ENCODE measurements at regions not wholly inside any gene's neighbourhood (a gene's known extent, or its start where the extent isn't known, plus 50 kb on each side); places are given as distances from the start of the nearest gene placed in this dataset.
"Not testable (repeated sequence)": the region's sequence is repeated elsewhere in the genome, so short reads cannot be mapped to it uniquely, and the experiment has no call there.

DNA sequence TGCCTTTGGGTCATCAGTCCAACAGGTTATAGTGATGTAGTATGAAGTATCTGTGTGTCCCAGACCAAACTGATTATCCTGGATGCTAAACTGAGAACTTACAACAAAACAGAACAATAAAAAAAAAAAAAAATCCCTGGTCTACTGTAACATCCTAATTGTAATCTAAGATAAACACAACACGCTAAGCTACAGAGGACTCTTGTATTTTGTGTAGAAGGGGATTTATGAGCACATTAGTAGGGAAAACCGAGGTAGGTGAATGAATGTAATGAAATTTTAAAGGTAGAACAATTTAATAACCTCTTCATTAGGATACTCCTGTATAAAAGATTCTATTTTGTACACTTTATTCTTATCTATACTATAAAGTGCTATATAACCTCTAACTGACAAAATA, 424.1 kb downstream of the NDFIP2 start:
- no peak for DNase-seq

DNA sequence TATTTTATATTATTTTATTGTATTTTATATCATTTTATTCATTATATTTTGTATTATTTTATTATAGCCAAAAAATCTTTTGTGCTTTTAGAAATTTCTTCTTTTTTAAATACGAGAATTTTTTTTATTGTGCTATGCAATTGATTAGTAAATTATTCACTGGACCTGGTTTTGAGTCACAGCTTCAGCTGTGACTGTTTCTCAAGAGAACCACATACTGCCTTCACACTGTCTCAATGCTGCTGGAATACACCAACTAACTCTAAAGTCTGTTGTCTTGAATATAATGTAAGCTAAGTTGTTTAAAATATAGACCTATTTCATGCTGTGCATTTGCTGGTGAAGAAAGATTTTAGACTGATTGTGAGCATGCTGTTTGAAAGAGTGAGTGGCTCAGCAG, 423.6 kb downstream of the NDFIP2 start:
- no peak for DNase-seq

DNA sequence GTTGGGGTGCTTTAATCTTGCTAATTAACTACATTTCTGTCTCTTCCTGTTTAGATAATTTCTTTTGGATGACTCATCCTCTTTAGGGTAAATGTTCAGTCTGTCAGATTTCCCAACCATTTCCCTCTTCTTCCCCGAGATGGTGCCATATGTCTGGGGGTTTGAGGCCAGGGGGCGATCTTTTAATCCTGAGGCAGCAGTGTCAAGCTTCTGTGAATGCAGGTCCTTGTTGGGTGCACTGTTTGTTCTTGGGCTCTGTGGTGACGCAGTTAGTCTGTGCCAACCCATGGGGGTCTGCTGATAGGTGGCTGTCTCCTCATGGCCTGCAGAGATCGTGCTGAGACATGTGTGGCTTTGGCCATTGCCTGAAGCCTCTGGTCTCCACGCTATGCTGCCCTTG, 420.4 kb downstream of the NDFIP2 start:
- DNase-seq = no peak

DNA sequence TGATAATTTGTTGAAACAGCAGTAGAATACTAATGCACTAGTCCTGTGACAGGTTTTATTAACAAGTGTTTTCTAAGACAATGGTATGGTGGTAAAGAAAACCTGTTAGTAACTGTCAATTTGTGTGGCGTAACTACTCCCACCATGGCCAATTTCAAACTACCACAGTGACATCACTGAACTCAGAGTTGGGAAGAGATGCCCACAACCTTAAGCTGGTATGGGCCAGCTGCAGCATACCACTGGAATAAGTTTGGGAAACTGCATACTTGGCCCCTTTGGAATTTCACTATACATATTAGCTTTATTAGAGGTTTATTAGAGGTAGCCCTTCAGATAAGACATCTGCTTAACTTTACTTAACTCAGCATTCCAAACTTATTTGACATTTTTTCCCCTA, 419.4 kb downstream of the NDFIP2 start:
- no peak for DNase-seq

DNA sequence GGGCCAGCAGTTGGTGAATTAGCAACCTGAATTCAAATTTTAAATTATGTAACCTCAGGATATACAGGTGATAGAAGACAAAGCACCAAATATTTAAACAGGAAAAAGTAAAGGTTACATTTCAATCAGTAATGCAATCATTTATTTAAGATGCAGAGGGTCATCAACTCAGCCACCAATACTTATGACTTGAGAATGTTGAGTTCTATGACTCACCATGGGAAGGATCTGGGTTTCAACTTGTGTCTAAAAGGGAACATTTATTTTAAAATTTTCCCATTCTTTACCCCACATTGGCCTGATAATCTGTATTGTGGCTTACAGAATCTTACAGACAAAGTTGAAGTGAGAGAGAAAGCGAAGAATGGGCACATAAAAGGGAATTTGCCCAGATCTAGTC, 418.0 kb downstream of the NDFIP2 start:
- DNase-seq = no peak

DNA sequence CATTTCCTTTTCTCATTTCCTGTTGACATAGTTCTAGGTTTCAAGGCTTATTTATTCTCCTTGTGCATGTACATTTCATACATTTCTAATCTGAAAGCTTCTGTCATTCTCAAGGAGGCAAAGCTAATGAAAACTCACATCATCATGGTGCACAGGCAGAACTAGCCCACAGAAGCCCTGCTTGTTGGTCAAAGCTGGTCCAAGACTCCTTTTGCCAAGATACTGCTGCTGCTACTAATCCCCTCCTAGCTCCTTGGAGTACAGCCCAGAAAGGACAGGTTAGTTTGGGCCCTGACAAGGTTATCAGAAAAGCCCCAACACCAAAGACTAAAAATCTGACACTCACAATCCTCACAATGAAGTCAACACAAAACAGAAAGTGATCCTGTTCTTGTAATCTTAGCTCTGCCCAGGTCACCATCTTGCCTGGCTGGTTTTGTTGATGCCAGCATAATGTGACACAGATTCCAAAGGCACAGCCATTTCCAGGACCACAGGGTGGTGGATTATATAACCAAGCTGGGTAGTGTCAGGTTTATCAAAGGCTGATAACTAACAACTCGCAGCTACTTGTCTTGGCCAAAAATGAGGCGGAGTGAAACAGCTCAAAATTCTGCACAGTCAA, 417.4 kb downstream of the NDFIP2 start:
- DNase-seq = no peak

DNA sequence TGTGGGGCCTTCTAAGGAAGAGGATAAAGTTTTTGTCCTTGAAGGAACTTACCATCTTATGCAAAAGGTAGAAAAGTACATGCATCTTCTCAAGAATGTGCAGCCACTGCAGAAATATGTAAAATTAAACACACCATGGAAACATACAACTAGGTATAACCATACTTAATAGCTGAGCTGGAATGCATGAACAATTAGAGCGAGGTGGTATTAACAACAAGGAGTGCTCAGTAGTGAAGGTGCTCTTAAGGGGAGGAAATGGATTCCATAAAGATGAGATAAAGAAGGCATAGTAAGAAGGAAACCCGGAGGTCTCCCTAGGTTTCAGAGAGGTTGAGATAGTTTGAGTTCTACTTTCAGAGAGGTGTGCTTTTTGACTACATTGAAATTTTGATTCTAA, 415.9 kb downstream of the NDFIP2 start:
- no peak for DNase-seq

DNA sequence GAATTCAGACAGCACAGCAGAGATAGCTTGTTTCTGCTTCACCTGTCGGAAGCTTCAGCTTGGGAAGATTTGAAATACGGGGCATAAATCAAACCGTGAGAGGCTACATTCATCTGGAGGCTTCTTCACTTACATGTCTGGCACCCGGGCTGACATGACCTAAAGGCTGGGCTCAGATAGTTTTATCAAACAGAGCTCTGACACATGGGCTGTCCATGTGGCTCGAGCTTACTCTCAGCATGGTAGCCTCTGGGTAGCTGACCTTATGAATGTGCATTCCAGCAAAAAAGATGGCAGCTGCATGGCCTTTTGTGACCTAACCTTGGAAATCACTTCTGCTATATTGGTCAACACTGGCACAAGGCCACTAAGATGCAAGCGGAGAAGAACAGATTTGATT, 414.5 kb downstream of the NDFIP2 start:
- DNase-seq = no peak

DNA sequence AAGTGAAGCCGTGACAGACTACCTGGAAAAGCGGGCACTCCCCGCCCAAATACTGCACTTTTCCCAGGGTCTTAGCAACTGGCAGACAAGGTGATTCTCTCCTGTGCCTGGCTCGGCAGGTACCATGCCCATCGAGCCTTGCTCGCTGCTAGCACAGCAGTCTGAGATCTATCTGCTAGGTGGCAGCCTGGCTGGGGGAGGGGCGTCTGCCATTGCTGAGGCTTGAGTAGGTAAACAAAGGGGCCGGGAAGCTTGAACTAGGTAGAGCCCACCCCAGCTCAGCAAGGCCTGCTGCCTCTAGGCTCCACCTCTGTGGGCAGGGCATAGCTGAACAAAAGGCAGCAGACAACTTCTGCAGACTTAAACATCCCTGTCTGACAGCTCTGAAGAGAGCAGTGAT, 406.3 kb downstream of the NDFIP2 start:
- not testable (repeated sequence) for DNase-seq

DNA sequence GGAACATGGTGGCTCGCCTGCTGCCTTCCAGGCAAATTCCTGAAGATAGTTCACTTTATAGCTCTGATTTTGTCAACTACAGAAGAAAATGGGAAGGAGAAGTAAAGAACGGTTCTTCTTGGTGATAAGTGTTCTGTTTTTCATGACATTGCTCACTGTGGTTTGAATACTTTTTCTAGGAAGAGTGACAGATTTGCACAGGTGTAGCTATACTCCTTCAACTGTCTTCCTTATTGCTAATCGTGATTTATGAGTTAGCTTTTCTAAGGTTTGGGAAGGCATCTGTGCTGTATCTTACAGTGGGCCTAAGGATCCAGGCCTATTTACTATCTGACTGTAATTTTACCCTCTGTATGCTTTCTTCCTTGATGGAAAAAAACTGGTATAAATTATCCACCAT, 405.6 kb downstream of the NDFIP2 start:
- no peak for DNase-seq

DNA sequence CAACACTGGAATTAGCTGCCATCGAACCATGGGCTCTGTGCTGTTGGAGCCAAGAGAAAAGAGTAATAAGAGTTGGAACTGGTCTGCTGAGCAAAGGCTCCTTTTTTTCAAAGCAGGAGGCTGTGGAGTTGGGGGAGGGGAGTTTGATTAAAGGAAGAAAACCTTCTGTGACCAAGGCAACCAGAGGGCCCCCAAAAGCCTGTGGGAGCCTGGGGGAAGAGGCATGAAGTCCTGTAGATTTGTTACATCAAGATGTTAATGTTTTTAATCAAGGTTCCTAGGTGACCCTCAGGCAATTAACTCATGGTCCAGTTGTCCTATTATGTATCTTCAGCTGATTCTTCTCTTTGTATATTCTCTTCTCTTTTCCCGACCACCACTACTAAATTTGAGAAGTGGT, 403.9 kb downstream of the NDFIP2 start:
- no peak for DNase-seq

DNA sequence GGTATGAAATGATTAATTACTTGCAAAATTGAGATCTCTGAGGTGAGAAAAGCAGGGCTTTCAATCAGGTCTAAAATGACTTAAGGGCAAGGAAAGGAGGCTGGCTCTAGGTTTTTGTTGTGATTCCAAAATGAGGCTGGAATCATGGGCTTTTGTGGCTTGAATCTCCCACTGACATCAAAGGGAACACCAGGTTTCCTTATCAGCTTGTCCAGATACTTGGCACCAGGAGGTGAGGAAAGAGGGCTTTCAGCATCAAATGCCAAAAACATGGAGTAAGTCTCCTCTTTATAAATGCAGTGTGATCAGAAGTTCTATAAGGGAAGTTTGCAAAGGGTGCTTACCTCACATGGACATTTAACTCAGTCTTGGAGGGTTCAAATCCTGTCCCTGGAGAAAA, 402.3 kb downstream of the NDFIP2 start:
- no peak for DNase-seq

DNA sequence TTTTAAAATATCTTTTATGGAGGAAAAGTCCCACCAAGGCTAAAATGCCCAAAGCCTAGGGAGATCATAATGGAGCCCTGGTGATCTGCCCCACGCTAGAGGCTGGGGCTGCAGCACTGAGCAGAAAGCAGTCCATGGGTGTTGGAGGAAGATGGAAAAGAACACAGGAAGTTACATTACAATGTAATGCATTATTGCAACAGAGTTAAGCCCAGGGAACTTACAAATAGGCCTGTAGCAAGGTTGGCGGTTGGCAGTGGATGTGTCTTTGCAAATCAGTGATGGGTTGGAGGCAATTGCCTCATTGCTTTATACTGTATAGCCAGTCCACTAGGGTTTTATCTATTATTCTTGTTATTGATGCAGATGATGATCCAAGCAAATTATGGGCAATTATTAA, 399.9 kb downstream of the NDFIP2 start:
- no peak for DNase-seq

DNA sequence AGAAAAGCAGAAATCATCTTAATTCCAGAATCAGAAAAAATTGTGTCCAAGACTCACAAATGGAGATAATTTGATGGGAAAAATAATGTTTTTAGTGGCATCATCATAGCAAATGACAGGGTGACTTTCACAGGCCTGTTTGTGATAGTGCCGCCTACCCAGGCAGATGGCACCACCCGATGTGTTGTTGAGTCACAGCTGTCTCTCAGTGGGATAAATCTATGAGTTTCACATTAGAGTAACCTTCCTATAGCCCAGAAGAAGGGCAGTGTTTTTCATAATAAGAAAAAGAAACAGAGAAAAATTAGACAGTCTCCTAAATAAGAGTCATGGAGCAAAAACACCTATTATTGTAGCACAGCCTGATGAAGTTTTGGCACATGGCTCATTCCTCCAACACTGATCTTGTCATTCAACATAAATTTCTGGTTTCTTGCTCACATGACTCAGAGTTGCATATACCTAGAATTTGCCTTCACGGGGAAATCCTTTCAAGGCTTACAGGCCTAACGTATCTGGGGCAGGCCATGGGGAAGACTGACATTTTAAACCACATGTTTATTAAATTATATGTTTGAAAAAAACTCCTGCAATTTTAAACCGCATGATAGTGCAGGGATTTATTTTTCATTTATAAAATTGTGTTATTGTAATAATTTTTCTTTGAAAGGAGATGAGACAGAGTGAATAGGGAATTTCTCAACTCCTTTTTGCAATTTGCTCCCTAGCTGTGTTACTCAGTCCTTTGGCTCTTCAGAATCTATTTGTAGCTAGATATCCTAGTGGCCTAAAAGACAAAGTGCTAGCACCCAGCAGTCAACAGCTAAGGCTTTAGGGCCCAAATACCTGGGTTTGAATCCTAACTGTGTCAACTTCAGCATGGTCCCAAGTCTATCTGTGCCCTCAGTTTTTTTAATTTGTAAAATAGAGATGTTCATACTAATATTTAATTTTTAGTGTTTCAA, 393.7 kb downstream of the NDFIP2 start:
- no peak for DNase-seq

DNA sequence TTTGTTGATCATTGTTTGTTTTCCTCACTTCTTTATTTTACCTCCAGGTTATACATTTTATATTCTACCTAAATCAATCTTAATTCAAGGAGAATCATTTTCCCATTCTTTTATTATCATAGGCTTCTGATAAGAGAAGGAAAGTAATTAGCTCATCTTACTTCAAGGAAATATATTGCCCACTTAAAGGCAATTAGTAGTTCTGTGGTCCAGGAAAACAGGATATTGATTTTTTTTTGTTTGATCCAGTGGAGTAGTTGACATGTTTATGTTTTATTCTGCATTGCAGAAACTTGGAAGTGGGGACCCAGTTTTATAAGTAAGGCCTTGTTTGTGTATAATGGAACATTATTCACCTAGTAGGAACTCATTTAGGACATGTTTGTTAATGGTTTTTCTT, 390.6 kb downstream of the NDFIP2 start:
- DNase-seq = no peak

DNA sequence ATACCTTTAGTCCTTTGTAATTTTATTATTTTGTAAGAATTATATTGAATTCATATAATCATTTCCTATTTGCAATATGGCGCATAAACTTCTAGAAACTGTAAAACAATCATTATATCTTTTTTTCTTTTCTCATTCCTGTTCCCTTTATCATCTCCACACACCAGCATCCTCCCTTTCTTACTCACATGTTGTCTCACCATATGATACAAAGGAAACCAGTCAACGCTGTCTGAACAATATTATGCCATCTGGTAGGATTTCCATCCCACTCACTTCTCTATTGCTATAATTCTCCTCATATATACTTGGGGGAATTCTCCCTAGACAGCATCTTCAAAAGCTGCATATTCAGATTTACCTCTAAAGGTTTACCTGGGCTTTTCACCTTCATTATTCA, 389.8 kb downstream of the NDFIP2 start:
- DNase-seq = no peak

DNA sequence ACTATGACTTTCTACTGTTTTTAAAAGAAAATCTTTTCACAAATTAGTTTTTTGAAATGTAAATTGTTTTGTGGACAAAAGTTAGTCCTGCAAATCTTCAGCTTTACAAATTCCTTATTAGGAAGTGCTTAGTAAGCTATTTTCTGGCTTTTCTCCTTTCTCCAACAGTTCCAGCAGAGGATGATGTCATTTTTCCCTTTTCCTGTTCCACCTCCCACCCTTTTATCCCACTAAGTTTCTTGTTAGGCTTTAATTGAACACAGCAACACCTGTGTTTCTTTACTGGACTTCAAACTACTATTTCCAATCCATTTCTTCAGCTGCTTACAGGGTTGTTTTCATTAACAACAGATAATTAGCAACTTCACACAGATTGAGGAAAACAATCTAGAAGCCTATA, 389.2 kb downstream of the NDFIP2 start:
- DNase-seq = no peak

DNA sequence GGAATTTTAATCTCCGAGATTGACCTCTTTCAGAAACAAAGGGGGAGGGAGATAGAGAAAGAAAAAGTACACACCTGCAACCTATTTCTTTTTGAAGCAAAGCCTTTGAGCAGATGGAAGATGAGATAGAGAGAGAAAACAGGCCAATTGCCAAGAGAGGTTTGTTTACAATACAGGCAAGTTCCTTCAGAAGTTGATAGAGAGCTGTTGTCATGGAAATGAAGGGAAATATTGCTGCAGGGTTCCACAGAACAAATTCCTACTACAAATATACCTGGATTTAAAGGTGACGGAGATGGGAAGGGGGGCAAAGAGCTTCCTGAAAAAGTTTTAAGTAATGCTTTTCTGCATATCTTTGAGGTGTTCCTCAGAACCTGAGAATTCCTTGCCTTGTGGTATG, 388.4 kb downstream of the NDFIP2 start:
- DNase-seq = no peak

DNA sequence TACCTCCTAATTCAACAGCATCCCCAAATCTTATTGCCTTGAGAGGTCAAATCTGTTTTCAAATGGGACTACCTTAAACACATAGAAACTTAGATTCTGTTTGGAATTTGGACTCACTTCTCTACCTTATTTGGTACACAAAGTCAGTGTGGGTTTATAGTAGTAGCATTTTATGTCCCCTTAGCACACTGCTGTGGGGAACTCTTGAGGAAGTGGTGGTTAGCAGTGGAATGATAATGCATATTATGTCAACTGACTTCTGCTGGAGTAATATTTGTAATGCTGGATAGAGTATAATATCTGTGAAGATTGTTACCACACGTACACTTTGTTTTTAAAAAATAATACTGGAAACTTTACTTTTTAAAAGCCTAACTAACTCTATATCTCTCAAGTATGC, 386.3 kb downstream of the NDFIP2 start:
- DNase-seq = no peak

DNA sequence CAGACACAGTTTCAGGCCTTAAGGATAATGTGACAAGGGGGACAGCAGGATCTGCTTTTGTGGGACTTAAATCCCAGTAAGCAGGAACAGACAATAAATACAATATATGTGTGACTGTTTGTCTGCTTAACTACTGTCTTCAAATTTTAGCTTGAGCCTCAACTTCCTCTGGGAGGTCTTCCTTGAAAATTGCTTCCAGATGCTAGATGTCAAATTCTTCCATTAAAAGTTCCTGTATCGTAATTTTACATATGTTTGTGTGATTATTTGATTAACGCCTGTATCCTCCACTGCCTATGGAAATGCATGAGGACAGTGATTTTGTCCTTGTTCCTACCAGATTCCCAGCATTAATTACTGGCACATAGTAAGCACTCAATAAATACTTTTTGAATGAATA, 385.5 kb downstream of the NDFIP2 start:
- DNase-seq = no peak

DNA sequence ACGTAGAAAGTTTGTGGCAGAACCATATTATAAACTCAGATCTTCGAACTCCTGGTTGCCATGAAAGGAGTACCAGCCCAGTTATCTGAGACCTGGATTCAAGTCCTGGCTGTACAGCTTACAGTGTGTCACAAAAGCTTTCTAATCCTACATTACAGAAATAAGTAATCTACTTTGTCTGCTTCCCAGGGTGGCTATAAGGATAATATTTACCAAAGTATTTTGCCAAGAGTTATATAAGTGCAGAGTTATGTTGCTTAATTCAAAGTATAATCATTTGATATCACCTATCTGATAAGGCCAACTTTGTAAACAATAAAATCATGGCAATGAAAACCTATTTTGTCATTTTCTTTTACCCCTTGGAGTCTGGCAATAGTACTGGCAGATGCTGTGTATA, 381.6 kb downstream of the NDFIP2 start:
- DNase-seq = no peak

DNA sequence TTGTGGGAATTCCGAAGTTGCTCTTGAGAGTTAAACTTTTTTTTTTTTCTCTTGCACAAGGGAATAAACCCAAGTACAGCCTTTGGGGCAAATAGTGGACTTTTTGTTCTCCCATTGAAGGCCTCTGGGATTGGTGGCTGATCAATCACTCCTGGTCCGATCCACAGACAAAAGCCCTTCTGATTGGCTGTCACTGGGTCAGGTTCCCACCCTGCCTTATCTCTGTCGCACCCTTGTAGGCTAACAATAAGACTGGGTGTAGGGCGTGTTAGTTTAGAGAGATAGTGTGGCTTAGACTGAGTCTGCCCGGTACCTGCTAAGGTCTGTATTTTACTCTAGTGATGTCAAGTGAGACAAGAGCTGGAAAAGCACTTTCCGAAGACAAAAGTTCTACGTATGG, 380.8 kb downstream of the NDFIP2 start:
- DNase-seq = no peak

DNA sequence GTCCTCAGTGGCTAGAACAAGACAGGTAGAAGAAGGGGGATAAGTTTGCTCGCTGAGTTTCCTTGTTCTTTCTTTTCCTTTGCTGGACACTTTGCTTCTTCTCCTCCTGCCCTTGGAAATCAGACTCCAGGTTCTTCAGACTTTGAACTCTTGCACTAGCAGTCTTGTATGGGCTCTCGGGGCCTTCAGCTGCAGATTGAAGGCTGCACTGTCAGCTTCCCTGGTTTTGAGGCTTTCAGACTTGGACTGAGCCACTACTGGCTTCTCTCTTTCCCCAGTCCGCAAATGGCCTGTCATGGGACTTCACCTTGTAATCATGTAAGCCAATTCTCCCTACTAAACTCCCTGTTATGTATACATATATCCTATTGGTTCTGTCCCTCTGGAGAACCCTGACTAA, 379.8 kb downstream of the NDFIP2 start:
- no peak for DNase-seq

DNA sequence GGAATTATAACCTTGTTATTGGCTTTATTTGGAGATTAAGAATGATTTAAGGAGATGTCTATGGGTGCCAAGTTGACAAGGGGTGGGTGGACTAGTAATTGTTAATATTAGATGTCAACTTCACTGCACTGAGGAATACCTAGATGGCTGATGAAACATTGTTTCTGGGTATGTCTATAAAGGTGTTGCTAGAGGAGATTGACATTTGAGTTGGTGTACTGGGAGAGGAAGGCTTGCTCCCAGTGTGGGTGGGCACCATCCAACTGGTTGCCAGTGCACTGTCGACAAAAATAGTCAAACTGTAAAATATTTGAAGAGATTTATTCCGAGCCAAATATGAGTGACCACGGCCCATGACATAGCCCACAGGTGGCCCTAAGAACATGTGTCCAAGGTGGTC, 378.8 kb downstream of the NDFIP2 start:
- no peak for DNase-seq

DNA sequence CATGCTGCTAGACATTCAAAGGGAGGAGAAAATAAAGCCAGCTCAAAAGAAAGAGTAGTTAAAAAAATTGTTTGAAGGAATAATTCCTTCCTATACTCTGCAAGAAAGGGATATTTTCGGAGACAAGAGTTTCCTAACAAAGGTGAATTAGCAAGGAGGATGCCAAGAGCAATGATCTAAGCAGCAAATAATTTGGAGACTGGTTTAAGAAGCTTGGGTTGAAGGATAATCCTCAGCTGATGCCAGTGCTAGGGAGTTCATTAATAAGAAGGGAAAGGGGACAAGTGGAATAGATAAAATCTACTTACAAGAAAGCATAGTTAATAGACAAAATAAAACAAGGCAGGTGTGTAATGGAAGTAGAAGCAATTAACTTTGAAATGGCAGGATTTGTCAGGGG, 372.3 kb downstream of the NDFIP2 start:
- no peak for DNase-seq

Data from activated CD4-positive, alpha-beta T cell treated with anti-CD3 and anti-CD28 coated beads, Interleukin-2, amount 50 U/mL, for 16 hours (primary cell).